PC-3 (cell line): ENCODE measurements at regions not wholly inside any gene's neighbourhood (a gene's known extent, or its start where the extent isn't known, plus 50 kb on each side); places are given as distances from the start of the nearest gene placed in this dataset.

Source experiments
- ATAC-seq: fragments of 200-7000 bp; cut with Tn5 transposase; 2 replicates; pipeline ENCODE4 v1.9.1; 2020; ENCODE audit warnings: mild to moderate bottlenecking, moderate library complexity
- BruUV-seq: library from RNA; stranded (reverse); fragments of 400-500 nt; replicated peaks from 2 replicates; lab custom pipeline; 2021; lab: Mats Ljungman, UMichigan
- CTCF ChIA-PET: fragments of 300-600 bp; sonication (Branson Sonifier 250); formaldehyde crosslinking; loops from one replicate; lab custom pipeline; 2022; ENCODE audit warnings: antibody characterized with exemption; lab: Charles Lee
- POLR2A ChIA-PET: fragments of 300-600 bp; sonication (Branson Sonifier 250); formaldehyde crosslinking; loops from one replicate; lab custom pipeline; 2022; ENCODE audit warnings: antibody characterized with exemption; ENCODE audit not compliant: unreplicated experiment; lab: Charles Lee
- DNase-seq: peaks from one replicate; pipeline ENCODE4 v3.0.0-alpha.2; 2015
- H2AFZ ChIP-seq: fragments of 300-600 bp; sonication (generic); 2 replicates; pipeline ENCODE4 v1.6.0; 2016; ENCODE audit warnings: antibody characterized with exemption, low read length
- H3F3A ChIP-seq: fragments of 300-600 bp; sonication (generic); one replicate; pipeline ENCODE4 v1.6.0; 2017; ENCODE audit warnings: antibody characterized with exemption, low read length, control low read depth, mild to moderate bottlenecking; ENCODE audit not compliant: unreplicated experiment
- H3K27ac ChIP-seq: fragments of 300-600 bp; sonication (generic); 2 replicates; pipeline ENCODE4 v1.5.1; 2016; ENCODE audit warnings: mild to moderate bottlenecking, low read length
- H3K27me3 ChIP-seq: fragments of 300-600 bp; sonication (generic); 2 replicates; pipeline ENCODE4 v1.6.1; 2016; ENCODE audit warnings: low read length, mixed read lengths
- H3K36me3 ChIP-seq: fragments of 300-600 bp; sonication (generic); 2 replicates; pipeline ENCODE4 v1.6.1; 2016; ENCODE audit warnings: low read depth, mixed run types, low read length, mixed read lengths
- H3K4me1 ChIP-seq: fragments of 300-600 bp; sonication (generic); 2 replicates; pipeline ENCODE4 v1.5.1; 2016; ENCODE audit warnings: low read length; ENCODE audit not compliant: insufficient read depth
- H3K4me2 ChIP-seq: fragments of 300-600 bp; sonication (generic); 2 replicates; pipeline ENCODE4 v1.6.0; 2016; ENCODE audit warnings: low read length
- H3K4me3 ChIP-seq: fragments of 300-600 bp; sonication (generic); 2 replicates; pipeline ENCODE4 v1.5.1; 2016; ENCODE audit warnings: mild to moderate bottlenecking, low read length, mixed read lengths
- H3K79me2 ChIP-seq: fragments of 300-600 bp; sonication (generic); 2 replicates; pipeline ENCODE4 v1.6.1; 2017; ENCODE audit warnings: low read length, mixed read lengths
- H3K9ac ChIP-seq: fragments of 300-600 bp; sonication (generic); 2 replicates; pipeline ENCODE4 v1.6.0; 2016; ENCODE audit warnings: mild to moderate bottlenecking, low read length
- H3K9me2 ChIP-seq: fragments of 300-600 bp; sonication (generic); replicated peaks from 2 replicates; pipeline ENCODE4 v1.6.1; 2016; ENCODE audit warnings: mixed run types, low read length, mixed read lengths
- H3K9me3 ChIP-seq: fragments of 300-600 bp; sonication (generic); 2 replicates; pipeline ENCODE4 v1.6.1; 2016; ENCODE audit warnings: low read length, mixed read lengths
- H4K20me1 ChIP-seq: fragments of 300-600 bp; sonication (generic); 2 replicates; pipeline ENCODE4 v1.6.1; 2016; ENCODE audit warnings: low read length, mixed read lengths
- CTCF ChIP-seq: fragments of 300-600 bp; sonication (generic); conservative IDR thresholded peaks from 2 replicates; pipeline ENCODE4 v1.5.1; 2017; ENCODE audit warnings: antibody characterized with exemption, low read depth, mild to moderate bottlenecking, low read length
- EZH2 ChIP-seq: fragments of 300-600 bp; sonication (generic); IDR thresholded peaks from one replicate; pipeline ENCODE4 v1.6.1; 2017; ENCODE audit warnings: antibody characterized with exemption, mild to moderate bottlenecking, low read length; ENCODE audit not compliant: unreplicated experiment
- EZH2phosphoT487 ChIP-seq: fragments of 300-600 bp; sonication (generic); IDR thresholded peaks from 2 replicates; pipeline ENCODE4 v1.6.1; 2018; ENCODE audit warnings: mild to moderate bottlenecking, antibody characterized with exemption, low read length, borderline replicate concordance
- intact Hi-C: fragments of 100-400 bp; cut with micrococcal nuclease; formaldehyde crosslinking; loops from 2 replicates; pipeline ENCODE4 v1.9.0; 2023

GRCh38 chr12:131527736-131528135 is 183.2 kb upstream of the SFSWAP start:
- H3K79me2 ChIP-seq, result no peaks in the 10 kb centered on the region
- intact Hi-C loops, result no loop called here
- H3K9me3 ChIP-seq, result no peaks in the 10 kb centered on the region
- TF ChIP-seq EZH2 (no peak), EZH2phosphoT487 (no peak), CTCF (no peak)
- no peak overlapping the region for H3K4me3 ChIP-seq
- POLR2A ChIA-PET, result no interaction called here
- no peaks in the 10 kb centered on the region for H3K9me2 ChIP-seq
- no peaks in the 10 kb centered on the region for H3F3A ChIP-seq
- DNase-seq (no peak), ATAC-seq (no peak)
- no TSS peak for BruUV-seq
- peaks cover 68% of the 10 kb centered on the region for H3K27me3 ChIP-seq
- CTCF ChIA-PET, result no interaction called here
- H2AFZ ChIP-seq, result no peak overlapping the region
- no peaks in the 10 kb centered on the region for H3K4me1 ChIP-seq
- no peak overlapping the region for H3K27ac ChIP-seq
- no peaks in the 10 kb centered on the region for H4K20me1 ChIP-seq
- no peaks in the 10 kb centered on the region for H3K36me3 ChIP-seq
- no peak overlapping the region for H3K9ac ChIP-seq
- no peak overlapping the region for H3K4me2 ChIP-seq

GRCh38 chr12:131528144-131528543 is 182.7 kb upstream of the SFSWAP start:
- Histone ChIP-seq H3K9me2 (no peaks in the 10 kb centered on the region), H3K9me3 (no peaks in the 10 kb centered on the region), H3K4me3 (no peak overlapping the region), H4K20me1 (no peaks in the 10 kb centered on the region), H3K27me3 (peaks cover 71% of the 10 kb centered on the region), H3K9ac (no peak overlapping the region), H3K27ac (no peak overlapping the region), H3K36me3 (no peaks in the 10 kb centered on the region), H2AFZ (no peak overlapping the region), H3K4me1 (no peaks in the 10 kb centered on the region), H3K4me2 (no peak overlapping the region), H3K79me2 (no peaks in the 10 kb centered on the region), H3F3A (no peaks in the 10 kb centered on the region)
- intact Hi-C loops, result no loop called here
- DNase-seq, result no peak
- no TSS peak for BruUV-seq
- no peak for ATAC-seq
- ChIA-PET CTCF (no interaction called here), POLR2A (no interaction called here)
- no peak for TF ChIP-seq EZH2phosphoT487
- TF ChIP-seq CTCF, result no peak
- no peak for TF ChIP-seq EZH2

GRCh38 chr12:131528667-131529066 is 182.2 kb upstream of the SFSWAP start:
- Histone ChIP-seq H3K9me3 (no peaks in the 10 kb centered on the region), H3K27me3 (peaks cover 74% of the 10 kb centered on the region), H3F3A (no peaks in the 10 kb centered on the region), H2AFZ (no peak overlapping the region), H3K9me2 (no peaks in the 10 kb centered on the region), H3K4me3 (no peak overlapping the region), H3K9ac (no peak overlapping the region), H4K20me1 (no peaks in the 10 kb centered on the region), H3K79me2 (no peaks in the 10 kb centered on the region), H3K4me2 (no peak overlapping the region), H3K4me1 (no peaks in the 10 kb centered on the region), H3K27ac (no peak overlapping the region), H3K36me3 (no peaks in the 10 kb centered on the region)
- ATAC-seq (no peak), DNase-seq (no peak)
- TF ChIP-seq EZH2, result no peak
- TF ChIP-seq CTCF, result no peak
- no peak for TF ChIP-seq EZH2phosphoT487
- POLR2A ChIA-PET, result no interaction called here
- CTCF ChIA-PET, result no interaction called here
- intact Hi-C loops, result no loop called here
- no TSS peak for BruUV-seq
